ENCODE measurements at regions not wholly inside any gene's neighbourhood (a gene's known extent, or its start where the extent isn't known, plus 50 kb on each side); places are given as distances from the start of the nearest gene placed in this dataset.

GRCh38 chr5:21432646-21433045 is 1420.5 kb downstream of the CDH12 start:
- TF ChIP-seq CTCF (IDR thresholded peaks at IDR 0.05; ENCODE audit: low read length), result no peak
- no peak for TF ChIP-seq EZH2 (optimal IDR thresholded peaks at IDR 0.05; ENCODE audit: low read depth, low read length)

Data from MM.1S (cell line).